ENCODE measurements at regions not wholly inside any gene's neighbourhood (a gene's known extent, or its start where the extent isn't known, plus 50 kb on each side); places are given as distances from the start of the nearest gene placed in this dataset.

- TF ChIP-seq ZIC2 (tag by site-specific recombination; IDR thresholded peaks at IDR 0.05) (no peak), CTCF (tag by site-specific recombination; IDR thresholded peaks at IDR 0.05) (no peak), ZBTB1 (tag by site-specific recombination; IDR thresholded peaks at IDR 0.05) (no peak), ZNF843 (tag by site-specific recombination; IDR thresholded peaks at IDR 0.05) (no peak), ZNF155 (tag by site-specific recombination; IDR thresholded peaks at IDR 0.05) (no peak), ZNF660 (tag by site-specific recombination; IDR thresholded peaks at IDR 0.05) (no peak), ZBTB26 (tag by site-specific recombination; optimal IDR thresholded peaks at IDR 0.05) (no peak), ZNF362 (tag by site-specific recombination; IDR thresholded peaks at IDR 0.05) (no peak), ZNF610 (tag by site-specific recombination; IDR thresholded peaks at IDR 0.05; ENCODE audit: borderline replicate concordance) (no peak), ZNF514 (tag by site-specific recombination; IDR thresholded peaks at IDR 0.05) (no peak), ZFP37 (tag by site-specific recombination; IDR thresholded peaks at IDR 0.05) (no peak), REST (tag by site-specific recombination; IDR thresholded peaks at IDR 0.05) (no peak), ZNF449 (tag by site-specific recombination; IDR thresholded peaks at IDR 0.05) (no peak), ZXDB (tag by site-specific recombination; IDR thresholded peaks at IDR 0.05) (no peak)
These were observed 297.4 kb upstream of the SGCG start for GRCh38 chr13:22883262-22883840.
